BLaER1 treated with 17β-estradiol and CSF1 and Interleukin-3, amounts not matched to agents 10 nM and 100 nM (cell line): ENCODE measurements at regions not wholly inside any gene's neighbourhood (a gene's known extent, or its start where the extent isn't known, plus 50 kb on each side); places are given as distances from the start of the nearest gene placed in this dataset.

Experiments
- H3K27ac ChIP-seq, 11 experiments: shearing (Covaris generic); formaldehyde crosslinking; 2 replicates each; pipeline ENCODE4 v1.8.1; 2022
- H3K27me3 ChIP-seq, 11 experiments: shearing (Covaris generic); formaldehyde crosslinking; 2 replicates each; pipeline ENCODE4 v1.8.1; 2022
- H3K36me3 ChIP-seq, 11 experiments: shearing (Covaris generic); formaldehyde crosslinking; 2 replicates each; pipeline ENCODE4 v1.8.1; 2022
- H3K4me1 ChIP-seq, 10 experiments: shearing (Covaris generic); formaldehyde crosslinking; 2 replicates each; pipeline ENCODE4 v1.8.1; 2022
- H3K4me2 ChIP-seq, 11 experiments: shearing (Covaris generic); formaldehyde crosslinking; 2 replicates each; pipeline ENCODE4 v1.8.1; 2022
- H3K4me3 ChIP-seq, 10 experiments: shearing (Covaris generic); formaldehyde crosslinking; 2 replicates each; pipeline ENCODE4 v1.8.1; 2022
- H3K9ac ChIP-seq, 11 experiments: shearing (Covaris generic); formaldehyde crosslinking; 2 replicates each; pipeline ENCODE4 v1.8.1; 2022
- H3K9me3 ChIP-seq, 11 experiments: shearing (Covaris generic); formaldehyde crosslinking; replicated peaks in 1 of 11; 2 replicates each; pipeline ENCODE4 v1.8.1; 2022
- H4K20me1 ChIP-seq, 11 experiments: shearing (Covaris generic); formaldehyde crosslinking; 2 replicates each; pipeline ENCODE4 v1.8.1; 2022
- Cebpa-rat ChIP-seq, 11 experiments: shearing (Covaris generic); IDR thresholded peaks; 2 replicates each; pipeline ENCODE4 v1.8.1; 2022

- Histone ChIP-seq H3K9ac (no peak overlapping the region), H3K9me3 (peaks cover 6 to 20% (median 15%) of the 10 kb centered on the region in 11 experiments; a peak in 19 of 22 replicates), H3K4me2 (no peak overlapping the region), H3K36me3 (no peaks in the 10 kb centered on the region), H4K20me1 (no peaks in the 10 kb centered on the region), H3K4me1 (no peaks in the 10 kb centered on the region; a peak in 1 of 20 replicates), H3K27ac (no peak overlapping the region), H3K4me3 (no peak overlapping the region), H3K27me3 (no peaks in the 10 kb centered on the region)
- no peak for TF ChIP-seq Cebpa-rat (IDR thresholded peaks at IDR 0.05)
Measured at GRCh38 chr5:44011518-44011917, 377.7 kb downstream of the FGF10 start.

- H3K9me3 ChIP-seq = peaks cover 0 to 10% (median 0%) of the 10 kb centered on the region in 11 experiments; a peak in 4 of 22 replicates
Measured at GRCh38 chr5:44002381-44002901, 386.8 kb downstream of the FGF10 start.

GRCh38 chr5:44001675-44002380, 387.4 kb downstream of the FGF10 start:
- Histone ChIP-seq H3K36me3 (no peaks in the 10 kb centered on the region), H3K4me3 (no peak overlapping the region), H4K20me1 (no peaks in the 10 kb centered on the region), H3K9ac (no peak overlapping the region), H3K9me3 (peaks cover 0 to 4% (median 0%) of the 10 kb centered on the region in 11 experiments; a peak in 3 of 22 replicates), H3K4me1 (no peaks in the 10 kb centered on the region), H3K27ac (no peak overlapping the region), H3K27me3 (no peaks in the 10 kb centered on the region), H3K4me2 (no peak overlapping the region)
- no peak for TF ChIP-seq Cebpa-rat (IDR thresholded peaks at IDR 0.05)

More at GRCh38 chr5:44002381-44002901, 386.8 kb downstream of the FGF10 start:
- Histone ChIP-seq H4K20me1 (no peaks in the 10 kb centered on the region), H3K36me3 (no peaks in the 10 kb centered on the region), H3K4me3 (no peak overlapping the region), H3K27me3 (no peaks in the 10 kb centered on the region), H3K27ac (no peak overlapping the region), H3K4me2 (no peak overlapping the region), H3K9ac (no peak overlapping the region), H3K4me1 (no peaks in the 10 kb centered on the region)
- no peak for TF ChIP-seq Cebpa-rat (IDR thresholded peaks at IDR 0.05)

GRCh38 chr5:44001236-44001635, 388.0 kb downstream of the FGF10 start:
- TF ChIP-seq Cebpa-rat (IDR thresholded peaks at IDR 0.05) = no peak
- Histone ChIP-seq H3K9ac (no peak overlapping the region), H3K27me3 (no peaks in the 10 kb centered on the region), H3K4me3 (no peak overlapping the region), H4K20me1 (no peaks in the 10 kb centered on the region), H3K4me2 (no peak overlapping the region), H3K36me3 (no peaks in the 10 kb centered on the region), H3K4me1 (no peaks in the 10 kb centered on the region), H3K9me3 (no peaks in the 10 kb centered on the region), H3K27ac (no peak overlapping the region)

- Histone ChIP-seq H3K4me2 (no peak overlapping the region), H3K27ac (no peak overlapping the region), H3K9me3 (no peaks in the 10 kb centered on the region), H3K4me3 (no peak overlapping the region), H3K27me3 (no peaks in the 10 kb centered on the region), H3K4me1 (no peaks in the 10 kb centered on the region), H3K9ac (no peak overlapping the region), H3K36me3 (no peaks in the 10 kb centered on the region), H4K20me1 (no peaks in the 10 kb centered on the region)
- no peak for TF ChIP-seq Cebpa-rat (IDR thresholded peaks at IDR 0.05)
Measured at GRCh38 chr5:43997647-43998272, 391.5 kb downstream of the FGF10 start.

GRCh38 chr5:43996221-43996620, 393.0 kb downstream of the FGF10 start:
- H3K4me1 ChIP-seq = no peaks in the 10 kb centered on the region
- no peaks in the 10 kb centered on the region for H4K20me1 ChIP-seq
- no peak overlapping the region for H3K4me3 ChIP-seq
- no peaks in the 10 kb centered on the region for H3K9me3 ChIP-seq
- H3K27ac ChIP-seq = no peak overlapping the region
- no peak for TF ChIP-seq Cebpa-rat (IDR thresholded peaks at IDR 0.05)
- no peak overlapping the region for H3K9ac ChIP-seq
- H3K36me3 ChIP-seq = no peaks in the 10 kb centered on the region
- H3K4me2 ChIP-seq = no peak overlapping the region
- H3K27me3 ChIP-seq = no peaks in the 10 kb centered on the region

- Histone ChIP-seq H3K27ac (no peak overlapping the region), H3K9ac (no peak overlapping the region), H3K4me2 (no peak overlapping the region), H3K36me3 (no peaks in the 10 kb centered on the region), H3K4me3 (no peak overlapping the region), H3K4me1 (no peaks in the 10 kb centered on the region), H3K27me3 (no peaks in the 10 kb centered on the region), H3K9me3 (no peaks in the 10 kb centered on the region), H4K20me1 (no peaks in the 10 kb centered on the region)
- TF ChIP-seq Cebpa-rat (IDR thresholded peaks at IDR 0.05) = no peak
Measured at GRCh38 chr5:43994352-43994708, 391.4 kb downstream of the NNT start.

GRCh38 chr5:43993634-43994351, 390.8 kb downstream of the NNT start:
- H3K36me3 ChIP-seq = no peaks in the 10 kb centered on the region
- H3K27me3 ChIP-seq = no peaks in the 10 kb centered on the region
- H3K27ac ChIP-seq = no peak overlapping the region
- H3K4me2 ChIP-seq = no peak overlapping the region
- H3K4me3 ChIP-seq = no peak overlapping the region
- TF ChIP-seq Cebpa-rat (IDR thresholded peaks at IDR 0.05) = no peak
- H3K9me3 ChIP-seq = no peaks in the 10 kb centered on the region
- H4K20me1 ChIP-seq = no peaks in the 10 kb centered on the region
- H3K9ac ChIP-seq = no peak overlapping the region
- no peaks in the 10 kb centered on the region for H3K4me1 ChIP-seq

GRCh38 chr5:43985411-43985810, 382.4 kb downstream of the NNT start:
- Histone ChIP-seq H4K20me1 (no peaks in the 10 kb centered on the region), H3K36me3 (no peaks in the 10 kb centered on the region), H3K27me3 (no peaks in the 10 kb centered on the region), H3K4me2 (peak overlapping the region in 2 of 11 experiments; percentile 26 to 66; a peak in 4 of 22 replicates), H3K4me1 (peaks cover 0 to 21% (median 0%) of the 10 kb centered on the region in 10 experiments; a peak in 3 of 20 replicates), H3K9me3 (no peaks in the 10 kb centered on the region), H3K4me3 (no peak overlapping the region), H3K27ac (peak overlapping the region in 2 of 11 experiments; percentile 3 to 38; a peak in 2 of 22 replicates), H3K9ac (no peak overlapping the region)
- no peak for TF ChIP-seq Cebpa-rat (IDR thresholded peaks at IDR 0.05)
